ENCODE measurements at regions not wholly inside any gene's neighbourhood (a gene's known extent, or its start where the extent isn't known, plus 50 kb on each side); places are given as distances from the start of the nearest gene placed in this dataset.
"Not testable (repeated sequence)": the region's sequence is repeated elsewhere in the genome, so short reads cannot be mapped to it uniquely, and the experiment has no call there.

- in situ Hi-C loops (cut with HindIII; ENCODE audit: low sequenced_read_pairs), result no loop called here
- DNase-seq (ENCODE audit: low spot score), result no peak
Observed at GRCh38 chr2:114345246-114345645, 97.2 kb upstream of the DPP10 start.

- DNase-seq (ENCODE audit: low spot score), result no peak
- in situ Hi-C loops (cut with HindIII; ENCODE audit: low sequenced_read_pairs), result no loop called here
Observed at GRCh38 chr2:114346658-114347057, 95.8 kb upstream of the DPP10 start.

GRCh38 chr2:114350186-114350725 lies 92.2 kb upstream of the DPP10 start:
- in situ Hi-C loops (cut with HindIII; ENCODE audit: low sequenced_read_pairs), result no loop called here
- DNase-seq (ENCODE audit: low spot score), result no peak

- in situ Hi-C loops (cut with HindIII; ENCODE audit: low sequenced_read_pairs), result no loop called here
- no peak for DNase-seq (ENCODE audit: low spot score)
Observed at GRCh38 chr2:114352988-114353387, 89.5 kb upstream of the DPP10 start.

GRCh38 chr2:114354199-114354598 lies 88.2 kb upstream of the DPP10 start:
- no peak for DNase-seq (ENCODE audit: low spot score)
- in situ Hi-C loops (cut with HindIII; ENCODE audit: low sequenced_read_pairs), result no loop called here

GRCh38 chr2:114368705-114369104 lies 73.7 kb upstream of the DPP10 start:
- in situ Hi-C loops (cut with HindIII; ENCODE audit: low sequenced_read_pairs), result no loop called here
- DNase-seq (ENCODE audit: low spot score), result no peak

GRCh38 chr2:114371721-114372120 lies 70.7 kb upstream of the DPP10 start:
- DNase-seq (ENCODE audit: low spot score); in situ Hi-C loops (cut with HindIII; ENCODE audit: low sequenced_read_pairs): not testable (repeated sequence)

GRCh38 chr2:114373591-114373990 lies 68.8 kb upstream of the DPP10 start:
- DNase-seq (ENCODE audit: low spot score), result no peak
- in situ Hi-C loops (cut with HindIII; ENCODE audit: low sequenced_read_pairs), result no loop called here

GRCh38 chr2:114384441-114384840 lies 58.0 kb upstream of the DPP10 start:
- in situ Hi-C loops (cut with HindIII; ENCODE audit: low sequenced_read_pairs), result no loop called here
- DNase-seq (ENCODE audit: low spot score), result no peak

- DNase-seq (ENCODE audit: low spot score), result no peak
- in situ Hi-C loops (cut with HindIII; ENCODE audit: low sequenced_read_pairs), result no loop called here
Observed at GRCh38 chr2:114389021-114389420, 53.4 kb upstream of the DPP10 start.
